ENCODE measurements at regions not wholly inside any gene's neighbourhood (a gene's known extent, or its start where the extent isn't known, plus 50 kb on each side); places are given as distances from the start of the nearest gene placed in this dataset.

- dilution Hi-C loops (cut with MboI; ENCODE audit: extremely low pct_ligation_motif_present, low sequenced_read_pairs): no loop called here
- H3K79me2 ChIP-seq (ENCODE audit: control insufficient read depth, insufficient read depth, low read length): no peaks in the 10 kb centered on the region
- no peaks in the 10 kb centered on the region for H4K20me1 ChIP-seq (ENCODE audit: control insufficient read depth, extremely low read depth, insufficient read depth, low read length)
- FAIRE-seq (no peak), DNase-seq (ENCODE audit: low read depth, low spot score) (no peak)
- H3K4me1 ChIP-seq (ENCODE audit: control insufficient read depth, extremely low read depth, insufficient read depth, low read length): no peaks in the 10 kb centered on the region
- no peak overlapping the region for H3K4me2 ChIP-seq (ENCODE audit: control insufficient read depth, extremely low read depth, insufficient read depth, low read depth, low read length)
- H3K36me3 ChIP-seq (ENCODE audit: control insufficient read depth in 2 of 2, extremely low read depth in 1 of 2, insufficient read depth in 2 of 2, low read length in 2 of 2): no peaks in the 10 kb centered on the region
- no peaks in the 10 kb centered on the region for H3K9me3 ChIP-seq (ENCODE audit: control insufficient read depth, low read depth, low read length)
- no peak overlapping the region for H3K27ac ChIP-seq (ENCODE audit: control insufficient read depth, insufficient read depth, low read length)
- H3K9ac ChIP-seq (ENCODE audit: control insufficient read depth, extremely low read depth, insufficient read depth, low read length): no peak overlapping the region
- TF ChIP-seq CTCF (optimal IDR thresholded peaks at IDR 0.05 in 1 of 3, IDR thresholded peaks at IDR 0.05 in 1 of 3, conservative IDR thresholded peaks at IDR 0.05 in 1 of 3; ENCODE audit: extremely low read depth in 1 of 3, insufficient read depth in 2 of 3, low read length in 3 of 3): no peak
- TF ChIP-seq EZH2 (IDR thresholded peaks at IDR 0.05; ENCODE audit: low read length): no peak
- H2AFZ ChIP-seq (ENCODE audit: control insufficient read depth, low read length): no peak overlapping the region
- H3K27me3 ChIP-seq (ENCODE audit: control insufficient read depth, extremely low read depth, insufficient read depth, low read length): no peaks in the 10 kb centered on the region
- no peaks in the 10 kb centered on the region for H3K9me1 ChIP-seq (ENCODE audit: control insufficient read depth, extremely low read depth, insufficient read depth, low read length)
- no peak overlapping the region for H3K4me3 ChIP-seq (ENCODE audit: control insufficient read depth in 2 of 3, extremely low read depth in 1 of 3, insufficient read depth in 2 of 3, low read depth in 1 of 3, low read length in 3 of 3)
These were observed 63.8 kb upstream of the TBC1D5 start for GRCh38 chr3:17806201-17806600.

DNA sequence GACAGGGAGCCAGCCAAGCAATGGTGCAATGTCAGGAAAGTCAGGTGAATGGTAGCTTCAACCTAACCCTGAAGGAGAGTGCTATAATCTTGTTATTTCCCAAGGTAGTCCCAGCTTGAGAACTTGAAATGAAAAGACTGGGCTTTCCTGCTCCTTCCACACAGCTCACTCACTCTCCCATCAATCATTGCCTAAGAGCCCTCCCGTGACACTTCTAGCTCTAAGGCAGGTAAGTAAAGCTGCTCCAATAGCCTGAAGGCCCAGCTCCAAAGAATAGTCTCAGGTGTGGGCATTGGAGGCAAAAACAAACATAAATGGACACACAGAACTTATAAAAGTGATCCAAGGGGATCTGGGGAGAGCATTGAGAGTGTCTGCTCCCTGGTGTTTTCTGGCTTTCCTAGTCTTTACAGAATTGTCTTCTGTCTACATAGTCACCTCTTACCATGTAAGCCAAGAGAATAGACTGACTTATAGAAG is 63.1 kb upstream of the TBC1D5 start:
- Histone ChIP-seq H3K9me1 (ENCODE audit: control insufficient read depth, extremely low read depth, insufficient read depth, low read length) (no peaks in the 10 kb centered on the region), H3K9ac (ENCODE audit: control insufficient read depth, extremely low read depth, insufficient read depth, low read length) (no peak overlapping the region), H3K9me3 (ENCODE audit: control insufficient read depth, low read depth, low read length) (no peaks in the 10 kb centered on the region), H3K4me1 (ENCODE audit: control insufficient read depth, extremely low read depth, insufficient read depth, low read length) (no peaks in the 10 kb centered on the region), H4K20me1 (ENCODE audit: control insufficient read depth, extremely low read depth, insufficient read depth, low read length) (no peaks in the 10 kb centered on the region), H2AFZ (ENCODE audit: control insufficient read depth, low read length) (no peak overlapping the region), H3K79me2 (ENCODE audit: control insufficient read depth, insufficient read depth, low read length) (no peaks in the 10 kb centered on the region), H3K4me2 (ENCODE audit: control insufficient read depth, extremely low read depth, insufficient read depth, low read depth, low read length) (no peak overlapping the region), H3K36me3 (ENCODE audit: control insufficient read depth in 2 of 2, extremely low read depth in 1 of 2, insufficient read depth in 2 of 2, low read length in 2 of 2) (no peaks in the 10 kb centered on the region), H3K4me3 (ENCODE audit: control insufficient read depth in 2 of 3, extremely low read depth in 1 of 3, insufficient read depth in 2 of 3, low read depth in 1 of 3, low read length in 3 of 3) (no peak overlapping the region), H3K27ac (ENCODE audit: control insufficient read depth, insufficient read depth, low read length) (no peak overlapping the region), H3K27me3 (ENCODE audit: control insufficient read depth, extremely low read depth, insufficient read depth, low read length) (no peaks in the 10 kb centered on the region)
- FAIRE-seq (no peak), DNase-seq (ENCODE audit: low read depth, low spot score) (no peak)
- TF ChIP-seq CTCF (optimal IDR thresholded peaks at IDR 0.05 in 1 of 3, IDR thresholded peaks at IDR 0.05 in 1 of 3, conservative IDR thresholded peaks at IDR 0.05 in 1 of 3; ENCODE audit: extremely low read depth in 1 of 3, insufficient read depth in 2 of 3, low read length in 3 of 3) (no peak), EZH2 (IDR thresholded peaks at IDR 0.05; ENCODE audit: low read length) (no peak)
- dilution Hi-C loops (cut with MboI; ENCODE audit: extremely low pct_ligation_motif_present, low sequenced_read_pairs): no loop called here
